Endothelial cell of umbilical vein (primary cell): ENCODE measurements at regions not wholly inside any gene's neighbourhood (a gene's known extent, or its start where the extent isn't known, plus 50 kb on each side); places are given as distances from the start of the nearest gene placed in this dataset.

Source experiments
- BruUV-seq: library from RNA; stranded (reverse); fragments of 400-500 nt; replicated peaks from 2 replicates; lab custom pipeline; 2021; lab: Mats Ljungman, UMichigan
- CTCF ChIA-PET: fragments of 300-600, 350-600 bp; sonication (Branson Sonifier 250); formaldehyde crosslinking; loops from one replicate; lab custom pipeline; 2021; ENCODE audit warnings: antibody characterized with exemption, inconsistent platforms; lab: Charles Lee
- POLR2A ChIA-PET: fragments of 300-600, 350-600 bp; sonication (Branson Sonifier 250); formaldehyde crosslinking; loops from one replicate; lab custom pipeline; 2021; ENCODE audit warnings: antibody characterized with exemption, inconsistent platforms; lab: Charles Lee
- DNase-seq: peaks from one replicate; pipeline ENCODE4 v3.0.0-alpha.2; 2011; ENCODE audit warnings: low read depth, low spot score
- FAIRE-seq: peaks from 2 replicates; lab custom pipeline; 2011; peaks lifted over from hg19 to GRCh38; lab: Jason Lieb, UNC
- H2AFZ ChIP-seq: 2 replicates; pipeline ENCODE4 v1.6.0; 2012; ENCODE audit warnings: low read depth, low read length, control low read depth, inconsistent platforms
- H3K27ac ChIP-seq: 2 replicates; pipeline ENCODE4 v1.5.1; 2011; ENCODE audit warnings: low read depth, mild to moderate bottlenecking, control low read depth, low read length, moderate library complexity; ENCODE audit not compliant: insufficient read depth
- H3K27me3 ChIP-seq, 2 experiments: 2 replicates each; pipeline versions ENCODE4 v1.6.0 to v1.6.1; 2011; ENCODE audit warnings: low read length in 2 of 2, mixed read lengths in 1 of 2; ENCODE audit not compliant: control insufficient read depth in 2 of 2, insufficient read depth in 2 of 2
- H3K36me3 ChIP-seq, 2 experiments: 2 replicates in 1 of 2; 3 replicates in 1 of 2; pipeline ENCODE4 v1.5.1; 2011; ENCODE audit warnings: low read length in 2 of 2, mild to moderate bottlenecking in 1 of 2, moderate library complexity in 1 of 2; ENCODE audit not compliant: control insufficient read depth in 2 of 2, insufficient read depth in 2 of 2; ENCODE audit errors: extremely low read depth in 1 of 2
- H3K4me1 ChIP-seq: 3 replicates; pipeline ENCODE4 v1.5.1; 2011; ENCODE audit warnings: mild to moderate bottlenecking, low read length; ENCODE audit not compliant: control insufficient read depth, insufficient read depth; ENCODE audit errors: extremely low read depth
- H3K4me2 ChIP-seq: 2 replicates; pipeline ENCODE4 v1.6.1; 2011; ENCODE audit warnings: low read length, control low read depth, mixed read lengths; ENCODE audit not compliant: insufficient read depth
- H3K4me3 ChIP-seq, 3 experiments: fragments of 200-600 bp in 1 of 3; sonication (generic), shearing (Covaris generic) in 1 of 3; replicated peaks in 1 of 3; 2 replicates each; pipeline ENCODE4 v1.5.1; 2011 to 2016; ENCODE audit warnings: control low read depth in 3 of 3, low read length in 3 of 3, mild to moderate bottlenecking in 2 of 3, inconsistent platforms in 1 of 3, low read depth in 1 of 3, moderate library complexity in 1 of 3; ENCODE audit not compliant: insufficient read depth in 1 of 3
- H3K79me2 ChIP-seq: 2 replicates; pipeline ENCODE4 v1.6.0; 2012; ENCODE audit warnings: low read length, inconsistent platforms; ENCODE audit not compliant: control insufficient read depth, insufficient read depth
- H3K9ac ChIP-seq: replicated peaks from 2 replicates; pipeline ENCODE3; 2011; ENCODE audit warnings: low read length, control low read depth; ENCODE audit not compliant: insufficient read depth; ENCODE audit errors: extremely low read depth
- H3K9me1 ChIP-seq: replicated peaks from 3 replicates; pipeline ENCODE4 v1.6.0; 2011; ENCODE audit warnings: mild to moderate bottlenecking, low read length; ENCODE audit not compliant: control insufficient read depth, insufficient read depth; ENCODE audit errors: extremely low read depth
- H3K9me3 ChIP-seq: replicated peaks from 2 replicates; pipeline ENCODE4 v1.5.1; 2012; ENCODE audit warnings: low read length, inconsistent platforms; ENCODE audit not compliant: control insufficient read depth, insufficient read depth
- H4K20me1 ChIP-seq: replicated peaks from 2 replicates; pipeline ENCODE3; 2011; ENCODE audit warnings: mild to moderate bottlenecking, low read length; ENCODE audit not compliant: control insufficient read depth, insufficient read depth; ENCODE audit errors: extremely low read depth
- CTCF ChIP-seq, 2 donors: IDR thresholded peaks; 1 replicate in 1 of 2; 2 replicates in 1 of 2; pipeline ENCODE4 v1.5.1; 2011; ENCODE audit warnings: low read length in 2 of 2, mild to moderate bottlenecking in 2 of 2, moderate library complexity in 2 of 2, control low read depth in 1 of 2, inconsistent platforms in 1 of 2, low read depth in 1 of 2; ENCODE audit not compliant: insufficient read depth in 1 of 2; ENCODE audit errors: extremely low read depth in 1 of 2
- FOS ChIP-seq: IDR thresholded peaks from 2 replicates; pipeline ENCODE4 v1.6.1; 2011; ENCODE audit warnings: mild to moderate bottlenecking, low read length, moderate library complexity, borderline replicate concordance; ENCODE audit not compliant: insufficient read depth
- GATA2 ChIP-seq: IDR thresholded peaks from 2 replicates; pipeline ENCODE4 v1.7.0; 2011; ENCODE audit warnings: low read depth, mild to moderate bottlenecking, moderate library complexity, mixed read lengths, low read length; ENCODE audit not compliant: insufficient read length, insufficient read depth
- JUN ChIP-seq: IDR thresholded peaks from 2 replicates; pipeline ENCODE4 v1.6.1; 2011; ENCODE audit warnings: borderline replicate concordance, low read depth; ENCODE audit not compliant: insufficient read length, insufficient read depth
- POLR2AphosphoS5 ChIP-seq: IDR thresholded peaks from 2 replicates; pipeline ENCODE4 v1.6.1; 2012; ENCODE audit warnings: low read depth, mild to moderate bottlenecking, control low read depth, low read length, moderate library complexity; ENCODE audit not compliant: insufficient read depth
- dilution Hi-C: fragments of 300-500 bp; cut with MboI; formaldehyde crosslinking; loops from one replicate; pipeline ENCODE4 v1.15.0; 2019; ENCODE audit warnings: low sequenced_read_pairs; ENCODE audit not compliant: extremely low pct_ligation_motif_present
- intact Hi-C: fragments of 100-400 bp; cut with micrococcal nuclease; formaldehyde crosslinking; loops from one replicate; pipeline ENCODE4 v1.10.0; 2022

- FAIRE-seq (peak; percentile 37), DNase-seq (peak; percentile 91)
- peak; percentile 10 for TF ChIP-seq JUN
- peak; percentile 45 for TF ChIP-seq POLR2AphosphoS5
- TF ChIP-seq CTCF (IDR thresholded peaks at IDR 0.05; ENCODE audit: extremely low read depth in 1 of 2, insufficient read depth in 1 of 2, low read depth in 1 of 2, low read length in 2 of 2): no peak
- no peak for TF ChIP-seq GATA2
- peak; percentile 11 for TF ChIP-seq FOS
- dilution Hi-C loops: no loop called here
- peaks cover 64% of the 10 kb centered on the region for H3K4me1 ChIP-seq
- H3K36me3 ChIP-seq: no peaks in the 10 kb centered on the region
- H3K9ac ChIP-seq: peak overlapping the region; percentile 4
- intact Hi-C loops: no loop called here
- no peaks in the 10 kb centered on the region for H3K9me1 ChIP-seq
- POLR2A ChIA-PET: interaction anchor here (0.6 to 1.3 kb wide), 3 partner anchors 9 to 23 kb away, joined by 3 read pairs; no protein-coding TSS in a partner anchor
- peak overlapping the region; percentile 85 for H3K27ac ChIP-seq
- no peaks in the 10 kb centered on the region for H3K27me3 ChIP-seq
- peaks cover 79% of the 10 kb centered on the region for H3K79me2 ChIP-seq
- H3K4me3 ChIP-seq: no peak overlapping the region
- CTCF ChIA-PET: interaction anchor here (1.0 to 9.7 kb wide), 3 partner anchors 16 to 32 kb away, joined by 3 to 74 read pairs (median 5); no protein-coding TSS in a partner anchor
- H3K9me3 ChIP-seq: no peaks in the 10 kb centered on the region
- BruUV-seq: TSS peak; percentile 63
- H2AFZ ChIP-seq: no peak overlapping the region
- H3K4me2 ChIP-seq: peak overlapping the region; percentile 12
- H4K20me1 ChIP-seq: no peaks in the 10 kb centered on the region
These were observed 128.1 kb upstream of the IL12A start for GRCh38 chr3:159860269-159861116.
